HUES48 (cell line): ENCODE measurements at regions not wholly inside any gene's neighbourhood (a gene's known extent, or its start where the extent isn't known, plus 50 kb on each side); places are given as distances from the start of the nearest gene placed in this dataset.
"Not testable (repeated sequence)": the region's sequence is repeated elsewhere in the genome, so short reads cannot be mapped to it uniquely, and the experiment has no call there.

ENCODE experiments used
- H3K27ac ChIP-seq: one replicate; pipeline ENCODE4 v1.7.0; 2013; ENCODE audit warnings: low read depth, low read length, inconsistent platforms
- H3K27me3 ChIP-seq: 2 replicates; pipeline ENCODE4 v1.6.1; 2013; ENCODE audit warnings: mild to moderate bottlenecking, low read length; ENCODE audit not compliant: control insufficient read depth, insufficient read depth
- H3K36me3 ChIP-seq: 2 replicates; pipeline ENCODE4 v1.6.1; 2013; ENCODE audit warnings: low read length; ENCODE audit not compliant: control insufficient read depth, insufficient read depth
- H3K4me1 ChIP-seq: 2 replicates; pipeline ENCODE4 v1.6.1; 2013; ENCODE audit warnings: mild to moderate bottlenecking, low read length; ENCODE audit not compliant: control insufficient read depth, insufficient read depth
- H3K4me3 ChIP-seq: 2 replicates; pipeline ENCODE4 v1.5.1; 2013; ENCODE audit warnings: mild to moderate bottlenecking, low read depth, low read length
- H3K9ac ChIP-seq: 2 replicates; pipeline ENCODE4 v1.6.1; 2013; ENCODE audit warnings: mild to moderate bottlenecking, low read depth, low read length, moderate library complexity
- H3K9me3 ChIP-seq: 2 replicates; pipeline ENCODE4 v1.6.1; 2013; ENCODE audit warnings: low read length; ENCODE audit not compliant: control insufficient read depth, insufficient read depth

GRCh38 chr4:108454227-108454626, 166.1 kb upstream of the RPL34 start:
- no peaks in the 10 kb centered on the region for H3K36me3 ChIP-seq
- no peaks in the 10 kb centered on the region for H3K4me1 ChIP-seq
- H3K9ac ChIP-seq: no peak overlapping the region
- no peaks in the 10 kb centered on the region for H3K27me3 ChIP-seq
- no peaks in the 10 kb centered on the region for H3K9me3 ChIP-seq
- H3K4me3 ChIP-seq: no peak overlapping the region
- H3K27ac ChIP-seq: no peak overlapping the region

DNA sequence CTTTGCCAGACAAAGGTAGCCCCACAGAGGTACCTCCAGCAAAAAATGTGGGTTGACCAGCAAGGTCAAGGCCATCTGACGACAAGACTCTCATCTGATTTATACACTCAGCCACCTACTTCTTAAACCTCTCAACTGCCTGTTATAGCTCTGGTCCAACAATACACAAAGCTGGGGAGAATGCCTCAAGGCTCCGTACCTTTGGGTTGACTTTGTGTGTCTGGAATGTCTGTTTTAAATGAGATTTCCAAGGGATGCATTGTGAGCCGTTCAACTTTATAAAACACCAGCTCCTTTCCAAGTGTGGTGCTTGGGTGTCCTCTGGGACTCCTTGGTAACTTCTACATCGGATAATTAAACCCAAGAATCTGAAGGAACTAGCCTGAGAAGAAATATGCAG, 167.0 kb upstream of the RPL34 start:
- no peak overlapping the region for H3K27ac ChIP-seq
- no peak overlapping the region for H3K9ac ChIP-seq
- no peak overlapping the region for H3K4me3 ChIP-seq
- H3K4me1 ChIP-seq: no peaks in the 10 kb centered on the region
- H3K27me3 ChIP-seq: no peaks in the 10 kb centered on the region
- H3K9me3 ChIP-seq: no peaks in the 10 kb centered on the region
- H3K36me3 ChIP-seq: no peaks in the 10 kb centered on the region

DNA sequence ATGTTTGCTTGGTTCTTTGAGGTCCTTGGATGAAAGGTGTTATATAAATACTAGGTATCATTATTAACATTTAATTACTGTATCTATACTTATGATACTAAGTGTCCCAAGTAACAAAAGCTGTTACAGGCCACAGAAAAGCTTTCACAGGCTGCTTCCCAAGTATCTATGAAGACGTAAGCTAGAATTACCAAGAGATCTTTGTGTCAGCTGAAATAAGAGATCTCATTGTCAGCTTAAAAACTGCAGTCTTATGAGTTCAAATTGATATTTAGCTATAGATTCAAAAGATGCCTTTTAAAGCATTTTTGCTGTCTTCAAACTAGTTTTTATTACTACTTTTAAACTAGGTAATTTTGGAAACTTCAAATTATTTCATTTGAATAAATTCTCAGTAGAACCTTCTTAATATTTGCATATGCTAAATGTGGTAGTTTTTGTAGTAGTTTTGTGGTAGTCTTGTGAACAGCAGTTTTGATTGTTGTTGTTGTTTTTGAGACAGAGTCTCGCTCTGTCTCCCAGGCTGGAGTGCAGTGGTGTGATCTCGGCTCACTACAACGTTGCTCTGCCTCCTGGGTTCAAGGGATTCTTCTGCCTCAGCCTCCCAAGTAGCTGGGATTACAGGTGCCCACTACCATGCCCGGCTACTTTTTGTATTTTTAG, 170.0 kb upstream of the RPL34 start:
- no peak overlapping the region for H3K9ac ChIP-seq
- no peaks in the 10 kb centered on the region for H3K27me3 ChIP-seq
- no peaks in the 10 kb centered on the region for H3K9me3 ChIP-seq
- H3K27ac ChIP-seq: no peak overlapping the region
- no peaks in the 10 kb centered on the region for H3K36me3 ChIP-seq
- no peak overlapping the region for H3K4me3 ChIP-seq
- no peaks in the 10 kb centered on the region for H3K4me1 ChIP-seq

GRCh38 chr4:108449129-108449528, 171.2 kb upstream of the RPL34 start:
- no peak overlapping the region for H3K4me3 ChIP-seq
- no peak overlapping the region for H3K27ac ChIP-seq
- no peaks in the 10 kb centered on the region for H3K27me3 ChIP-seq
- H3K9ac ChIP-seq: no peak overlapping the region
- H3K36me3 ChIP-seq: no peaks in the 10 kb centered on the region
- no peaks in the 10 kb centered on the region for H3K9me3 ChIP-seq
- no peaks in the 10 kb centered on the region for H3K4me1 ChIP-seq

GRCh38 chr4:108446556-108446955, 173.8 kb upstream of the RPL34 start:
- Histone ChIP-seq H3K9ac (no peak overlapping the region), H3K4me1 (no peaks in the 10 kb centered on the region)

GRCh38 chr4:108445716-108446115, 174.7 kb upstream of the RPL34 start:
- Histone ChIP-seq H3K9ac (no peak overlapping the region), H3K4me3 (no peak overlapping the region), H3K36me3 (no peaks in the 10 kb centered on the region), H3K4me1 (no peaks in the 10 kb centered on the region), H3K27ac (no peak overlapping the region), H3K27me3 (no peaks in the 10 kb centered on the region), H3K9me3 (no peaks in the 10 kb centered on the region)

More at GRCh38 chr4:108446556-108446955, 173.8 kb upstream of the RPL34 start:
- Histone ChIP-seq H3K4me3 (no peak overlapping the region), H3K9me3 (no peaks in the 10 kb centered on the region), H3K27me3 (no peaks in the 10 kb centered on the region), H3K36me3 (no peaks in the 10 kb centered on the region), H3K27ac (no peak overlapping the region)

DNA sequence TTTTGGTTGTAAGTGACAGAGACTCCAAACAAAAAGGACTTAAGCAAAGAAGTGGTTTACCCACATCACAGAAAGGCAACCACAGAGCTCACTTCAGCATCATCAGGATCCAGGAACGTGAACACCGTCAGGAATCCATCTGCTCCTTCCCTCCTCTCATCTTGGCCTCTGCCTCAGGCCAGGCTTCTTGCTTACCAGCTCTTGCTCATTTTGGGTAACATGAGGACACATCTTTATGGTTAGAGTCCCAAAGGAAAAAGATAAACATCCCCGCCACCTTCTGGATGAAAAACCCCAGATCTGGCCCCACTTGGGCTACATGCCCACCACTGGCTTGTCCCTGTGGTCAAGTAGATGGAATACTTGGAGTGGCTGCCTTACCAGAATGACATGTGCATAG, 176.8 kb upstream of the RPL34 start:
- Histone ChIP-seq H3K27me3 (no peaks in the 10 kb centered on the region), H3K4me1 (no peaks in the 10 kb centered on the region), H3K9ac (no peak overlapping the region), H3K36me3 (no peaks in the 10 kb centered on the region), H3K4me3 (no peak overlapping the region), H3K9me3 (no peaks in the 10 kb centered on the region), H3K27ac (no peak overlapping the region)

- Histone ChIP-seq H3K9me3 (no peaks in the 10 kb centered on the region), H3K27me3 (no peaks in the 10 kb centered on the region), H3K4me3 (no peak overlapping the region), H3K9ac (no peak overlapping the region), H3K27ac (no peak overlapping the region), H3K36me3 (no peaks in the 10 kb centered on the region), H3K4me1 (no peaks in the 10 kb centered on the region)
Observed at GRCh38 chr4:108433832-108434231, 186.5 kb upstream of the RPL34 start.

DNA sequence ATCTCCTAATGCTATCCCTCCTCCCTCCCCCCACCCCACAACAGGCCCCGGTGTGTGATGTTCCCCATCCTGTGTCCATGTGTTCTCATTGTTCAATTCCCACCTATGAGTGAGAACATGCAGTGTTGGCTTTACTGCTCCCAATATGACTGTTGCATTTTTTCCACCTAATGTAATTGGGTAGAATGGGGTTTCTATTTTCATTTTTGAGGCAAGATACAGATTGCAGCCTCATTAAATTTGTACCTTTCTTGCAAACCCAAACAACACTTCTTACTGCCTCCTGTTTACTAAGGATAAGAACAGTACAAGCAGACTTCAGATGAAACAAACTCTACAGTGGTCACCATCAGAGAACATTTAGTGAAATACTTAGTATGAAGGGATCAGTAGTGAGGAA, 187.0 kb upstream of the RPL34 start:
- H3K4me1 ChIP-seq: not testable (repeated sequence)

DNA sequence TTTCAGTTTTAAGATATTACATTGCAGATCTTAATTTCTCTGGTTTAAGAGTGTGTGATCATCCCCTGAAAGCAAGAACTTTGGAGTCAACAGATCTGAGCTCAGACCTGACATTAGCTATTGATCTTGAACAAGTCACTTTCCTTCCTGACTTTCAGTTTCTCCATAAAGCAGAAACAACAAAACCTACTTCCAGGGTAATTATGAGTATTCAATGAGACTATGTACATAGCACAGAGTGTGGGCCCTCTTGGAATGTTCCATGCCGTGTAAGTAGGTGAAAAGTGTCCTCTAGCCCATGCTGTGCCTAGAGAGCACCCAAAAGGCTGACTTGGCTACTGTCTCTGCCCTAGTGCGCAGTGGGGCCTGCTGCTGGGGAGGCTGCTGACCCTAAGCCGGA, 188.0 kb upstream of the RPL34 start:
- Histone ChIP-seq H3K36me3 (no peaks in the 10 kb centered on the region), H3K4me3 (no peak overlapping the region), H3K4me1 (no peaks in the 10 kb centered on the region), H3K27me3 (no peaks in the 10 kb centered on the region), H3K27ac (no peak overlapping the region), H3K9me3 (no peaks in the 10 kb centered on the region), H3K9ac (no peak overlapping the region)

More for the DNA sequence above, 187.0 kb upstream of the RPL34 start:
- not testable (repeated sequence) for H3K27me3 ChIP-seq, H3K27ac ChIP-seq, H3K9me3 ChIP-seq, H3K36me3 ChIP-seq, H3K4me3 ChIP-seq, H3K9ac ChIP-seq

GRCh38 chr4:108431986-108432385, 188.4 kb upstream of the RPL34 start:
- Histone ChIP-seq H3K4me3 (no peak overlapping the region), H3K9me3 (no peaks in the 10 kb centered on the region), H3K4me1 (no peaks in the 10 kb centered on the region), H3K9ac (no peak overlapping the region), H3K27ac (no peak overlapping the region), H3K27me3 (no peaks in the 10 kb centered on the region), H3K36me3 (no peaks in the 10 kb centered on the region)

DNA sequence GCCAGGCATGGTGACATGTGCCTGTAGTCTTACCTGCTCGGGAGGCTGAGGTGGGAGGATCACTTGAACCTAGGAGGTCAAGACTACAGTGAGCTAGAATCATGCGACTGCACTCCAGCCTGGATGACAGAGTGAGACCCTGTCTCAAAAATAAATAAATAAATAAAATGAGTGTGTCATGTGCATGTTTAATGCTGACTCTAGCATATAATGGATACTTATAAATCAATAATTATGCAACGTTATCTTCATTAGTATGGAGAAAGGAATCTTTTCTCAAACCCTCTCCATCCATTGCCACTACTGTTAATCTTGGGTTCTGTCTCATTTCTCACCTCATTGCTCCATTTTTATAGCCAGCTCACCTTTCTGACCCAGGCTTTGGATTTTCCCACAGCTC, 189.5 kb upstream of the RPL34 start:
- Histone ChIP-seq H3K27ac (no peak overlapping the region), H3K4me3 (no peak overlapping the region), H3K27me3 (no peaks in the 10 kb centered on the region), H3K9ac (no peak overlapping the region), H3K9me3 (no peaks in the 10 kb centered on the region), H3K36me3 (no peaks in the 10 kb centered on the region), H3K4me1 (no peaks in the 10 kb centered on the region)
